ENCODE measurements at regions not wholly inside any gene's neighbourhood (a gene's known extent, or its start where the extent isn't known, plus 50 kb on each side); places are given as distances from the start of the nearest gene placed in this dataset.

GRCh38 chr11:96736601-96737000 lies 346.8 kb downstream of the JRKL start:
- TF ChIP-seq CTCF (IDR thresholded peaks at IDR 0.05 in 8 of 11, conservative IDR thresholded peaks at IDR 0.05 in 3 of 11) = no peak
- TF ChIP-seq POLR2AphosphoS5 (IDR thresholded peaks at IDR 0.05) = no peak
